SK-N-SH (cell line): ENCODE measurements at regions not wholly inside any gene's neighbourhood (a gene's known extent, or its start where the extent isn't known, plus 50 kb on each side); places are given as distances from the start of the nearest gene placed in this dataset.

Experiments used
- CTCF ChIA-PET: fragments of 300-600, 350-600 bp; formaldehyde crosslinking; extraction: SDS; loops from one replicate; lab custom pipeline; 2021; lab: Yijun Ruan, JAX
- POLR2A ChIA-PET: fragments of 350-600 bp; sonication (Branson Sonifier 250); formaldehyde crosslinking; extraction: SDS; loops from one replicate; lab custom pipeline; 2020; ENCODE audit warnings: antibody characterized with exemption, inconsistent platforms; lab: Yijun Ruan, JAX
- DNase-seq: peaks from one replicate; pipeline ENCODE4 v3.0.0; 2012
- H2AFZ ChIP-seq: fragments of 200-600 bp; sonication (generic); 2 replicates; pipeline ENCODE4 v1.8.1; 2016; ENCODE audit warnings: antibody characterized with exemption, mild to moderate bottlenecking, low read depth
- H3F3A ChIP-seq: fragments of 200-600 bp; sonication (generic); replicated peaks from 2 replicates; pipeline ENCODE3; 2016; ENCODE audit warnings: antibody characterized with exemption, mild to moderate bottlenecking; ENCODE audit not compliant: insufficient read depth
- H3K27ac ChIP-seq, 2 experiments: fragments of 200-500 bp in 1 of 2; fragments of 200-600 bp in 1 of 2; sonication (Bioruptor generic) in 1 of 2; sonication (generic), shearing (Covaris generic) in 1 of 2; 2 replicates each; pipeline versions ENCODE4 v1.5.1 to v1.6.1; 2014 to 2016; ENCODE audit warnings: low read depth in 2 of 2, inconsistent platforms in 1 of 2, low read length in 1 of 2, mild to moderate bottlenecking in 1 of 2, mixed read lengths in 1 of 2
- H3K27me3 ChIP-seq: fragments of 200-600 bp; sonication (generic), shearing (Covaris generic); 2 replicates; pipeline ENCODE4 v1.6.1; 2016; ENCODE audit warnings: mixed run types; ENCODE audit not compliant: insufficient read depth
- H3K36me3 ChIP-seq, 2 experiments: fragments of 200-500 bp in 1 of 2; fragments of 200-600 bp in 1 of 2; sonication (Bioruptor generic) in 1 of 2; sonication (generic) in 1 of 2; replicated peaks in 1 of 2; 2 replicates each; pipeline versions ENCODE3 to v1.5.1; 2014 to 2016; ENCODE audit warnings: low read length in 1 of 2, mild to moderate bottlenecking in 1 of 2; ENCODE audit not compliant: insufficient read depth in 2 of 2, control insufficient read depth in 1 of 2
- H3K4me1 ChIP-seq, 2 experiments: fragments of 200-500 bp in 1 of 2; fragments of 200-600 bp in 1 of 2; sonication (Bioruptor generic) in 1 of 2; sonication (generic), shearing (Covaris generic) in 1 of 2; 2 replicates each; pipeline versions ENCODE4 v1.5.1 to v1.6.1; 2014 to 2016; ENCODE audit warnings: low read depth in 1 of 2, low read length in 1 of 2, mixed run types in 1 of 2; ENCODE audit not compliant: insufficient read depth in 2 of 2, control insufficient read depth in 1 of 2
- H3K4me2 ChIP-seq: fragments of 200-600 bp; sonication (generic), shearing (Covaris generic); 2 replicates; pipeline ENCODE4 v1.6.1; 2017; ENCODE audit warnings: mixed run types
- H3K4me3 ChIP-seq, 2 experiments: fragments of 200-500 bp in 1 of 2; fragments of 200-600 bp in 1 of 2; sonication (Bioruptor generic) in 1 of 2; sonication (generic), shearing (Covaris generic) in 1 of 2; 2 replicates each; pipeline versions ENCODE4 v1.5.1 to v1.8.1; 2014 to 2016; ENCODE audit warnings: low read depth in 2 of 2, inconsistent platforms in 1 of 2, low read length in 1 of 2, mild to moderate bottlenecking in 1 of 2, mixed read lengths in 1 of 2, moderate library complexity in 1 of 2
- H3K79me2 ChIP-seq: fragments of 200-600 bp; sonication (generic); 2 replicates; pipeline ENCODE4 v1.8.1; 2017; ENCODE audit warnings: mild to moderate bottlenecking; ENCODE audit not compliant: insufficient read depth
- H3K9ac ChIP-seq: fragments of 200-600 bp; sonication (generic); 2 replicates; pipeline ENCODE4 v1.6.1; 2017; ENCODE audit warnings: mixed run types
- H3K9me2 ChIP-seq: fragments of 200-600 bp; sonication (generic); 2 replicates; pipeline ENCODE4 v1.6.1; 2017; ENCODE audit warnings: mixed run types
- H3K9me3 ChIP-seq: fragments of 200-600 bp; sonication (generic); 2 replicates; pipeline ENCODE4 v1.6.1; 2017; ENCODE audit warnings: mixed run types, mild to moderate bottlenecking, moderate library complexity
- H4K20me1 ChIP-seq: fragments of 200-600 bp; sonication (generic); 2 replicates; pipeline ENCODE4 v1.6.1; 2017; ENCODE audit warnings: mild to moderate bottlenecking, mixed run types; ENCODE audit not compliant: insufficient read depth
- CHD2 ChIP-seq: fragments of 150-350 bp; IDR thresholded peaks from 2 replicates; pipeline ENCODE4 v1.6.1; 2018; ENCODE audit warnings: low read length; ENCODE audit not compliant: partially characterized antibody
- CTCF ChIP-seq: fragments of 200-600 bp; sonication (generic); IDR thresholded peaks from 2 replicates; pipeline ENCODE4 v1.6.1; 2017; ENCODE audit warnings: antibody characterized with exemption, mild to moderate bottlenecking, moderate library complexity
- EP300 ChIP-seq, 2 experiments: IDR thresholded peaks; 2 replicates each; pipeline versions ENCODE4 v1.4.0 to v1.6.1; 2012; ENCODE audit warnings: borderline replicate concordance in 1 of 2, low read depth in 1 of 2, low read length in 1 of 2
- EZH2phosphoT487 ChIP-seq: fragments of 200-600 bp; sonication (generic); IDR thresholded peaks from 2 replicates; pipeline ENCODE4 v1.6.1; 2017; ENCODE audit warnings: low read depth, mixed run types, mild to moderate bottlenecking, antibody characterized with exemption, moderate library complexity, borderline replicate concordance
- FOSL2 ChIP-seq: IDR thresholded peaks from 2 replicates; pipeline ENCODE4 v1.4.0; 2012; ENCODE audit warnings: low read depth, mild to moderate bottlenecking, moderate library complexity, borderline replicate concordance
- FOXJ3 ChIP-seq: sonication (generic); formaldehyde crosslinking; IDR thresholded peaks from 2 replicates; pipeline ENCODE4 v1.5.1; 2020; ENCODE audit warnings: mild to moderate bottlenecking, missing genetic modification reagents
- GATA2 ChIP-seq: sonication (generic); formaldehyde crosslinking; IDR thresholded peaks from 2 replicates; pipeline ENCODE4 v1.5.0; 2020; ENCODE audit warnings: mild to moderate bottlenecking, missing genetic modification reagents
- IRF3 ChIP-seq: fragments of 150-350 bp; IDR thresholded peaks from 2 replicates; pipeline ENCODE4 v1.6.1; 2016; ENCODE audit warnings: mild to moderate bottlenecking, low read depth, low read length
- JUND ChIP-seq: IDR thresholded peaks from 2 replicates; pipeline ENCODE4 v1.4.0; 2012
- MAX ChIP-seq: IDR thresholded peaks from 2 replicates; pipeline ENCODE4 v1.4.0; 2012; ENCODE audit warnings: low read depth
- MEF2A ChIP-seq: IDR thresholded peaks from 2 replicates; pipeline ENCODE4 v1.4.0; 2012; ENCODE audit warnings: low read depth, borderline replicate concordance
- MXI1 ChIP-seq: IDR thresholded peaks from 2 replicates; pipeline ENCODE4 v1.6.1; 2012; ENCODE audit warnings: mild to moderate bottlenecking, low read depth, low read length, improper control_type of control experiment
- NRF1 ChIP-seq: IDR thresholded peaks from 2 replicates; pipeline ENCODE4 v1.6.1; 2012; ENCODE audit warnings: low read depth, mild to moderate bottlenecking, low read length
- RAD21 ChIP-seq: IDR thresholded peaks from 2 replicates; pipeline ENCODE4 v1.6.1; 2012; ENCODE audit warnings: mild to moderate bottlenecking, low read length
- REST ChIP-seq: IDR thresholded peaks from 2 replicates; pipeline ENCODE4 v1.6.1; 2012; ENCODE audit warnings: mild to moderate bottlenecking, low read depth, low read length, moderate library complexity
- RFX5 ChIP-seq: IDR thresholded peaks from 2 replicates; pipeline ENCODE4 v1.6.1; 2012; ENCODE audit warnings: mild to moderate bottlenecking, improper control_type of control experiment, low read length
- SIN3A ChIP-seq: IDR thresholded peaks from 2 replicates; pipeline ENCODE4 v1.6.1; 2012; ENCODE audit warnings: low read depth, mild to moderate bottlenecking, low read length, moderate library complexity, borderline replicate concordance
- TAF1 ChIP-seq: IDR thresholded peaks from 2 replicates; pipeline ENCODE4 v1.6.1; 2012; ENCODE audit warnings: low read depth, mild to moderate bottlenecking, low read length, moderate library complexity, borderline replicate concordance
- TCF12 ChIP-seq: IDR thresholded peaks from 2 replicates; pipeline ENCODE4 v1.4.0; 2012
- USF2 ChIP-seq: fragments of 150-350 bp; IDR thresholded peaks from 2 replicates; pipeline ENCODE4 v1.6.1; 2017; ENCODE audit warnings: antibody characterized with exemption, low read length, low read depth, borderline replicate concordance

GRCh38 chr14:28120391-28120790, 646.2 kb upstream of the FOXG1 start:
- DNase-seq = no peak

More at GRCh38 chr14:28120391-28120790, 646.2 kb upstream of the FOXG1 start:
- no peak overlapping the region for H2AFZ ChIP-seq
- no peaks in the 10 kb centered on the region for H3K9me2 ChIP-seq
- H3K27me3 ChIP-seq = no peaks in the 10 kb centered on the region
- H3K27ac ChIP-seq = no peak overlapping the region
- TF ChIP-seq JUND (no peak), USF2 (no peak), MEF2A (no peak), CTCF (no peak), TAF1 (no peak), RFX5 (no peak), EP300 (IDR thresholded peaks at IDR 0.05; ENCODE audit: borderline replicate concordance in 1 of 2, low read depth in 1 of 2, low read length in 1 of 2) (no peak), GATA2 (CRISPR knock-in tag) (no peak), MXI1 (no peak), CHD2 (no peak), REST (no peak), RAD21 (no peak), TCF12 (no peak), SIN3A (no peak), EZH2phosphoT487 (no peak), MAX (no peak), FOSL2 (no peak), FOXJ3 (no peak), NRF1 (no peak), IRF3 (no peak)
- ChIA-PET CTCF (no interaction called here), POLR2A (no interaction called here)
- H3F3A ChIP-seq = no peaks in the 10 kb centered on the region
- H4K20me1 ChIP-seq = no peaks in the 10 kb centered on the region
- H3K4me2 ChIP-seq = no peak overlapping the region
- no peak overlapping the region for H3K4me3 ChIP-seq
- no peaks in the 10 kb centered on the region for H3K79me2 ChIP-seq
- H3K36me3 ChIP-seq = no peaks in the 10 kb centered on the region
- no peak overlapping the region for H3K9ac ChIP-seq
- H3K4me1 ChIP-seq = no peaks in the 10 kb centered on the region
- no peaks in the 10 kb centered on the region for H3K9me3 ChIP-seq
